ENCODE measurements at regions not wholly inside any gene's neighbourhood (a gene's known extent, or its start where the extent isn't known, plus 50 kb on each side); places are given as distances from the start of the nearest gene placed in this dataset.

GRCh38 chr5:130455175-130455574 is 550.9 kb downstream of the CHSY3 start:
- TF ChIP-seq, protein P1, sequence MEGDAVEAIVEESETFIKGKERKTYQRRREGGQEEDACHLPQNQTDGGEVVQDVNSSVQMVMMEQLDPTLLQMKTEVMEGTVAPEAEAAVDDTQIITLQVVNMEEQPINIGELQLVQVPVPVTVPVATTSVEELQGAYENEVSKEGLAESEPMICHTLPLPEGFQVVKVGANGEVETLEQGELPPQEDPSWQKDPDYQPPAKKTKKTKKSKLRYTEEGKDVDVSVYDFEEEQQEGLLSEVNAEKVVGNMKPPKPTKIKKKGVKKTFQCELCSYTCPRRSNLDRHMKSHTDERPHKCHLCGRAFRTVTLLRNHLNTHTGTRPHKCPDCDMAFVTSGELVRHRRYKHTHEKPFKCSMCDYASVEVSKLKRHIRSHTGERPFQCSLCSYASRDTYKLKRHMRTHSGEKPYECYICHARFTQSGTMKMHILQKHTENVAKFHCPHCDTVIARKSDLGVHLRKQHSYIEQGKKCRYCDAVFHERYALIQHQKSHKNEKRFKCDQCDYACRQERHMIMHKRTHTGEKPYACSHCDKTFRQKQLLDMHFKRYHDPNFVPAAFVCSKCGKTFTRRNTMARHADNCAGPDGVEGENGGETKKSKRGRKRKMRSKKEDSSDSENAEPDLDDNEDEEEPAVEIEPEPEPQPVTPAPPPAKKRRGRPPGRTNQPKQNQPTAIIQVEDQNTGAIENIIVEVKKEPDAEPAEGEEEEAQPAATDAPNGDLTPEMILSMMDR (IDR thresholded peaks at IDR 0.05): no peak
- TF ChIP-seq POLR2A (IDR thresholded peaks at IDR 0.05): no peak

Data from right lobe of liver (tissue), 4 donors.